H1 (cell line): ENCODE measurements at regions not wholly inside any gene's neighbourhood (a gene's known extent, or its start where the extent isn't known, plus 50 kb on each side); places are given as distances from the start of the nearest gene placed in this dataset.

Source experiments
- CTCF ChIA-PET: fragments of 300-600 bp; sonication (Branson Sonifier 250); formaldehyde crosslinking; loops from one replicate; lab custom pipeline; 2021; ENCODE audit not compliant: partially characterized antibody; lab: Charles Lee
- POLR2A ChIA-PET: fragments of 300-600 bp; sonication (Branson Sonifier 250); formaldehyde crosslinking; loops from one replicate; lab custom pipeline; 2021; ENCODE audit warnings: inconsistent platforms; ENCODE audit not compliant: partially characterized antibody; lab: Charles Lee
- DNase-seq, 2 experiments: peaks; one replicate each; pipeline versions ENCODE4 v3.0.0 to v3.0.0-alpha.2; 2010 to 2022; ENCODE audit warnings: low spot score in 2 of 2, low read depth in 1 of 2, mixed read lengths in 1 of 2
- FAIRE-seq: peaks from 2 replicates; lab custom pipeline; 2011; peaks lifted over from hg19 to GRCh38; lab: Jason Lieb, UNC
- H2AFZ ChIP-seq: 2 replicates; pipeline ENCODE4 v1.8.1; 2012; ENCODE audit warnings: low read length, inconsistent platforms
- H2AK5ac ChIP-seq: 2 replicates; pipeline ENCODE4 v1.6.1; 2013; ENCODE audit warnings: low read depth, low read length
- H2BK120ac ChIP-seq: replicated peaks from 2 replicates; pipeline ENCODE3; 2013; ENCODE audit warnings: low read depth, low read length, inconsistent platforms
- H2BK12ac ChIP-seq: 2 replicates; pipeline ENCODE4 v1.6.1; 2013; ENCODE audit warnings: low read depth, low read length
- H2BK15ac ChIP-seq: 2 replicates; pipeline ENCODE4 v1.6.1; 2013; ENCODE audit warnings: low read length
- H2BK20ac ChIP-seq: 2 replicates; pipeline ENCODE4 v1.6.1; 2013; ENCODE audit warnings: low read length
- H2BK5ac ChIP-seq: 2 replicates; pipeline ENCODE4 v1.6.1; 2013; ENCODE audit warnings: low read depth, low read length
- H3K14ac ChIP-seq: 2 replicates; pipeline ENCODE4 v1.6.1; 2013; ENCODE audit warnings: inconsistent platforms; ENCODE audit not compliant: insufficient read length
- H3K18ac ChIP-seq: 2 replicates; pipeline ENCODE4 v1.6.1; 2013; ENCODE audit warnings: low read length; ENCODE audit errors: extremely low read depth
- H3K23ac ChIP-seq: 2 replicates; pipeline ENCODE4 v1.6.1; 2013; ENCODE audit warnings: inconsistent platforms; ENCODE audit not compliant: insufficient read length
- H3K23me2 ChIP-seq: 2 replicates; pipeline ENCODE4 v1.6.1; 2013; ENCODE audit warnings: low read depth, low read length
- H3K27ac ChIP-seq: 2 replicates; pipeline ENCODE4 v1.6.1; 2011; ENCODE audit warnings: low read depth, low read length, inconsistent platforms
- H3K27me3 ChIP-seq, 4 experiments: replicated peaks in 1 of 4; 1 replicate in 1 of 4; 2 replicates in 3 of 4; pipeline versions ENCODE4 v1.6.1 to v1.8.1; 2011 to 2013; ENCODE audit warnings: low read length in 3 of 4, mild to moderate bottlenecking in 3 of 4, inconsistent platforms in 2 of 4, mixed read lengths in 2 of 4, moderate library complexity in 1 of 4; ENCODE audit not compliant: control insufficient read depth in 3 of 4, insufficient read depth in 3 of 4; ENCODE audit errors: extremely low read depth in 1 of 4
- H3K36me3 ChIP-seq, 4 experiments: 2 replicates each; pipeline versions ENCODE4 v1.6.1 to v1.8.1; 2011 to 2013; ENCODE audit warnings: mild to moderate bottlenecking in 4 of 4, low read length in 3 of 4, moderate library complexity in 2 of 4, control low read depth in 1 of 4, inconsistent platforms in 1 of 4; ENCODE audit not compliant: insufficient read depth in 4 of 4, control insufficient read depth in 2 of 4
- H3K4ac ChIP-seq: replicated peaks from 2 replicates; pipeline ENCODE3; 2013; ENCODE audit warnings: low read length, low read depth, mixed read lengths, inconsistent platforms; ENCODE audit not compliant: insufficient read length
- H3K4me1 ChIP-seq, 4 experiments: replicated peaks in 1 of 4; 1 replicate in 1 of 4; 2 replicates in 3 of 4; pipeline versions ENCODE4 v1.6.1 to v1.8.1; 2011 to 2013; ENCODE audit warnings: low read length in 3 of 4, inconsistent platforms in 2 of 4, mixed read lengths in 1 of 4; ENCODE audit not compliant: insufficient read depth in 4 of 4, control insufficient read depth in 3 of 4
- H3K4me2 ChIP-seq, 2 experiments: 2 replicates each; pipeline versions ENCODE4 v1.6.1 to v1.8.1; 2011 to 2013; ENCODE audit warnings: low read depth in 2 of 2, low read length in 2 of 2, control low read depth in 1 of 2, inconsistent platforms in 1 of 2, mild to moderate bottlenecking in 1 of 2; ENCODE audit not compliant: insufficient read depth in 1 of 2
- H3K4me3 ChIP-seq, 4 experiments: fragments of 200-600, 300-600 bp in 1 of 4; sonication (generic), shearing (Covaris generic), sonication (Bioruptor Twin) in 1 of 4; 2 replicates each; pipeline versions ENCODE4 v1.5.1 to v1.8.1; 2011 to 2016; ENCODE audit warnings: low read length in 4 of 4, low read depth in 3 of 4, control low read depth in 2 of 4, inconsistent platforms in 2 of 4, mild to moderate bottlenecking in 2 of 4, mixed read lengths in 1 of 4, moderate library complexity in 1 of 4; ENCODE audit not compliant: insufficient read depth in 2 of 4; ENCODE audit errors: extremely low read depth in 1 of 4
- H3K56ac ChIP-seq: replicated peaks from 2 replicates; pipeline ENCODE3; 2013; ENCODE audit warnings: low read depth, mild to moderate bottlenecking, mixed read lengths, low read length, inconsistent platforms; ENCODE audit not compliant: insufficient read length
- H3K79me1 ChIP-seq: 2 replicates; pipeline ENCODE4 v1.6.1; 2013; ENCODE audit warnings: low read depth, low read length, control low read depth
- H3K79me2 ChIP-seq, 2 experiments: 2 replicates each; pipeline versions ENCODE4 v1.6.1 to v1.8.1; 2012 to 2013; ENCODE audit warnings: low read length in 2 of 2, mild to moderate bottlenecking in 2 of 2, inconsistent platforms in 1 of 2; ENCODE audit not compliant: insufficient read depth in 2 of 2, control insufficient read depth in 1 of 2
- H3K9ac ChIP-seq, 4 experiments: replicated peaks in 1 of 4; 1 replicate in 1 of 4; 2 replicates in 3 of 4; pipeline versions ENCODE4 v1.6.1 to v1.8.1; 2011 to 2013; ENCODE audit warnings: low read depth in 3 of 4, low read length in 3 of 4, control low read depth in 2 of 4, mild to moderate bottlenecking in 2 of 4, moderate library complexity in 2 of 4, inconsistent platforms in 1 of 4; ENCODE audit errors: extremely low read depth in 1 of 4
- H3K9me3 ChIP-seq, 2 experiments: 2 replicates each; pipeline versions ENCODE4 v1.6.1 to v1.8.1; 2012 to 2013; ENCODE audit warnings: mild to moderate bottlenecking in 2 of 2, moderate library complexity in 2 of 2, control low read depth in 1 of 2, inconsistent platforms in 1 of 2, low read depth in 1 of 2, low read length in 1 of 2, mixed read lengths in 1 of 2; ENCODE audit not compliant: insufficient read depth in 2 of 2
- H4K20me1 ChIP-seq, 2 experiments: replicated peaks in 1 of 2; 2 replicates each; pipeline versions ENCODE3 to v1.8.1; 2011 to 2013; ENCODE audit warnings: inconsistent platforms in 2 of 2, low read length in 2 of 2, mild to moderate bottlenecking in 1 of 2; ENCODE audit not compliant: insufficient read depth in 2 of 2, control insufficient read depth in 1 of 2
- H4K5ac ChIP-seq: 2 replicates; pipeline ENCODE4 v1.6.1; 2013; ENCODE audit warnings: low read length, low read depth, mixed read lengths, inconsistent platforms; ENCODE audit not compliant: insufficient read length
- H4K8ac ChIP-seq: 2 replicates; pipeline ENCODE4 v1.8.0; 2013; ENCODE audit warnings: mild to moderate bottlenecking, moderate library complexity, low read length, inconsistent platforms; ENCODE audit not compliant: insufficient read depth; ENCODE audit errors: extremely low read depth
- H4K91ac ChIP-seq: replicated peaks from 2 replicates; pipeline ENCODE3; 2013; ENCODE audit warnings: low read length, mixed read lengths, inconsistent platforms; ENCODE audit not compliant: insufficient read length
- CEBPB ChIP-seq: IDR thresholded peaks from 2 replicates; pipeline ENCODE4 v1.6.1; 2012; ENCODE audit warnings: low read depth, low read length
- EZH2 ChIP-seq: fragments of 200-600 bp; sonication (generic); IDR thresholded peaks from 2 replicates; pipeline ENCODE4 v1.7.1; 2012; ENCODE audit warnings: low read depth, mild to moderate bottlenecking, moderate library complexity, low read length, inconsistent platforms; ENCODE audit not compliant: severe bottlenecking
- FOSL1 ChIP-seq: IDR thresholded peaks from 2 replicates; pipeline ENCODE4 v1.6.1; 2011; ENCODE audit warnings: mild to moderate bottlenecking, low read depth, low read length, moderate library complexity; ENCODE audit not compliant: insufficient read depth
- GABPA ChIP-seq: IDR thresholded peaks from 2 replicates; pipeline ENCODE4 v1.6.1; 2011; ENCODE audit warnings: mild to moderate bottlenecking, low read length, moderate library complexity, borderline replicate concordance; ENCODE audit not compliant: insufficient read depth
- MAX ChIP-seq: IDR thresholded peaks from 2 replicates; pipeline ENCODE4 v1.6.1; 2012; ENCODE audit warnings: inconsistent platforms
- POLR2A ChIP-seq, 2 experiments: IDR thresholded peaks; 1 replicate in 1 of 2; 2 replicates in 1 of 2; pipeline ENCODE4 v1.6.1; 2011; ENCODE audit warnings: low read depth in 2 of 2, low read length in 2 of 2, mild to moderate bottlenecking in 2 of 2; ENCODE audit errors: control extremely low read depth in 1 of 2
- RAD21 ChIP-seq, 2 experiments: IDR thresholded peaks in 1 of 2; conservative IDR thresholded peaks in 1 of 2; 2 replicates each; pipeline ENCODE4 v1.6.1; 2011; ENCODE audit warnings: low read depth in 2 of 2, low read length in 2 of 2, improper control_type of control experiment in 1 of 2, inconsistent platforms in 1 of 2, mild to moderate bottlenecking in 1 of 2, moderate library complexity in 1 of 2
- RFX5 ChIP-seq: IDR thresholded peaks from 2 replicates; pipeline ENCODE4 v1.6.1; 2011; ENCODE audit warnings: low read depth, low read length, improper control_type of control experiment, borderline replicate concordance
- SP1 ChIP-seq: IDR thresholded peaks from 2 replicates; pipeline ENCODE4 v1.6.1; 2011; ENCODE audit warnings: low read depth, low read length
- SP2 ChIP-seq: IDR thresholded peaks from 2 replicates; pipeline ENCODE4 v1.6.1; 2012; ENCODE audit warnings: mild to moderate bottlenecking, low read length, inconsistent platforms
- USF2 ChIP-seq: IDR thresholded peaks from 2 replicates; pipeline ENCODE4 v1.6.1; 2011; ENCODE audit warnings: low read length, improper control_type of control experiment
- ZNF274 ChIP-seq: IDR thresholded peaks from 2 replicates; pipeline ENCODE4 v1.7.0; 2012; ENCODE audit warnings: low read length, borderline replicate concordance; ENCODE audit errors: extremely low read depth
- WGBS, 2 experiments: shearing (Covaris generic) in 1 of 2; methylation state at CpG; one replicate each; pipeline versions ENCODE4 v1.1.6 to v1.1.7; 2013 to 2015; ENCODE audit warnings: low lambda C conversion rate in 2 of 2, mixed read lengths in 2 of 2, inconsistent platforms in 1 of 2, low coverage in 1 of 2, missing lambda C conversion rate in 1 of 2; ENCODE audit not compliant: insufficient replicate concordance in 2 of 2, insufficient coverage in 1 of 2, insufficient read length in 1 of 2; ENCODE audit errors: extremely low coverage in 1 of 2, missing lambda C conversion rate in 1 of 2; 5-methylcytosine and 5-hydroxymethylcytosine counted together

- H2AK5ac ChIP-seq = no peak overlapping the region
- no peaks in the 10 kb centered on the region for H4K20me1 ChIP-seq
- no peak overlapping the region for H3K4me3 ChIP-seq
- H3K18ac ChIP-seq = no peak overlapping the region
- no peak overlapping the region for H2BK15ac ChIP-seq
- H3K4me2 ChIP-seq = no peak overlapping the region
- no peak overlapping the region for H2BK5ac ChIP-seq
- CTCF ChIA-PET = interaction anchor here (0.5 to 0.8 kb wide), 3 partner anchors 32 to 993 kb away, joined by 3 to 4 read pairs (median 3); no protein-coding TSS in a partner anchor
- H3K23me2 ChIP-seq = no peaks in the 10 kb centered on the region; the same call in 1 of the 2 replicates
- no peaks in the 10 kb centered on the region for H3K79me2 ChIP-seq
- DNase-seq = no peak
- H3K9me3 ChIP-seq = no peaks in the 10 kb centered on the region
- no peak overlapping the region for H3K56ac ChIP-seq
- no peak overlapping the region for H2BK20ac ChIP-seq
- no peak overlapping the region for H4K8ac ChIP-seq
- H3K27ac ChIP-seq = no peak overlapping the region
- no peaks in the 10 kb centered on the region for H3K36me3 ChIP-seq
- WGBS, 2 experiments = 94% methylated on average over 4 of the region's 4 CpGs; no CpG with 5 or more reads in 1 of the 2 experiments
- no peak overlapping the region for H3K4ac ChIP-seq
- H4K91ac ChIP-seq = no peak overlapping the region
- no peaks in the 10 kb centered on the region for H3K79me1 ChIP-seq
- H3K9ac ChIP-seq = no peak overlapping the region
- no peak overlapping the region for H3K23ac ChIP-seq
- H3K27me3 ChIP-seq = no peaks in the 10 kb centered on the region
- H2BK12ac ChIP-seq = no peak overlapping the region
- peak; percentile 57 for FAIRE-seq
- no peak overlapping the region for H4K5ac ChIP-seq
- peaks cover 0 to 5% (median 2%) of the 10 kb centered on the region in 4 experiments; a peak in 2 of 7 replicates for H3K4me1 ChIP-seq
- H3K14ac ChIP-seq = no peak overlapping the region
- POLR2A ChIA-PET = no interaction called here
- no peak overlapping the region for H2AFZ ChIP-seq
- no peak overlapping the region for H2BK120ac ChIP-seq
- TF ChIP-seq CEBPB (no peak), RFX5 (no peak), SP1 (no peak), RAD21 (IDR thresholded peaks at IDR 0.05 in 1 of 2, conservative IDR thresholded peaks at IDR 0.05 in 1 of 2; ENCODE audit: low read depth in 2 of 2, low read length in 2 of 2) (no peak), EZH2 (no peak), POLR2A (IDR thresholded peaks at IDR 0.05; ENCODE audit: control extremely low read depth in 1 of 2, low read depth in 2 of 2, low read length in 2 of 2) (no peak), ZNF274 (no peak), FOSL1 (no peak), SP2 (no peak), GABPA (no peak), MAX (no peak), USF2 (no peak)
Observed at GRCh38 chr5:104573949-104574709, 1011.5 kb upstream of the NUDT12 start.
